ENCODE measurements at regions not wholly inside any gene's neighbourhood (a gene's known extent, or its start where the extent isn't known, plus 50 kb on each side); places are given as distances from the start of the nearest gene placed in this dataset.
"Not testable (repeated sequence)": the region's sequence is repeated elsewhere in the genome, so short reads cannot be mapped to it uniquely, and the experiment has no call there.

GRCh38 chr4:189513421-189513820, 427.3 kb upstream of the FRG1 start:
- Histone ChIP-seq H3K4me3 (ENCODE audit: low read depth, low read length) (no peak overlapping the region), H3K9ac (ENCODE audit: low read length) (no peak overlapping the region), H3K27ac (ENCODE audit: low read depth, low read length) (no peak overlapping the region), H3K9me3 (ENCODE audit: control insufficient read depth, insufficient read depth, low read depth, low read length) (peaks cover 4% of the 10 kb centered on the region; the same call in 1 of the 2 replicates), H3K36me3 (ENCODE audit: control insufficient read depth, insufficient read depth, low read length) (no peaks in the 10 kb centered on the region), H3K4me1 (ENCODE audit: control insufficient read depth, insufficient read depth, low read length) (peaks cover 15% of the 10 kb centered on the region), H3K27me3 (ENCODE audit: control insufficient read depth, insufficient read depth, low read length) (no peaks in the 10 kb centered on the region)

GRCh38 chr4:189514209-189514608, 426.5 kb upstream of the FRG1 start:
- Histone ChIP-seq H3K9me3 (ENCODE audit: control insufficient read depth, insufficient read depth, low read depth, low read length) (peaks cover 4% of the 10 kb centered on the region; the same call in 1 of the 2 replicates), H3K9ac (ENCODE audit: low read length) (no peak overlapping the region), H3K36me3 (ENCODE audit: control insufficient read depth, insufficient read depth, low read length) (no peaks in the 10 kb centered on the region), H3K4me1 (ENCODE audit: control insufficient read depth, insufficient read depth, low read length) (peaks cover 15% of the 10 kb centered on the region), H3K27me3 (ENCODE audit: control insufficient read depth, insufficient read depth, low read length) (no peaks in the 10 kb centered on the region), H3K27ac (ENCODE audit: low read depth, low read length) (no peak overlapping the region), H3K4me3 (ENCODE audit: low read depth, low read length) (no peak overlapping the region)

GRCh38 chr4:189516902-189517301, 423.8 kb upstream of the FRG1 start:
- H3K27ac ChIP-seq (ENCODE audit: low read depth, low read length): no peak overlapping the region
- no peak overlapping the region for H3K9ac ChIP-seq (ENCODE audit: low read length)
- H3K36me3 ChIP-seq (ENCODE audit: control insufficient read depth, insufficient read depth, low read length): no peaks in the 10 kb centered on the region
- no peak overlapping the region for H3K4me3 ChIP-seq (ENCODE audit: low read depth, low read length)
- no peaks in the 10 kb centered on the region; the same call in 1 of the 2 replicates for H3K9me3 ChIP-seq (ENCODE audit: control insufficient read depth, insufficient read depth, low read depth, low read length)
- H3K27me3 ChIP-seq (ENCODE audit: control insufficient read depth, insufficient read depth, low read length): no peaks in the 10 kb centered on the region
- peaks cover 15% of the 10 kb centered on the region for H3K4me1 ChIP-seq (ENCODE audit: control insufficient read depth, insufficient read depth, low read length)

- Histone ChIP-seq H3K27ac (ENCODE audit: low read depth, low read length) (no peak overlapping the region), H3K9me3 (ENCODE audit: control insufficient read depth, insufficient read depth, low read depth, low read length) (peaks cover 15% of the 10 kb centered on the region), H3K4me1 (ENCODE audit: control insufficient read depth, insufficient read depth, low read length) (peaks cover 15% of the 10 kb centered on the region), H3K9ac (ENCODE audit: low read length) (no peak overlapping the region), H3K4me3 (ENCODE audit: low read depth, low read length) (no peak overlapping the region), H3K36me3 (ENCODE audit: control insufficient read depth, insufficient read depth, low read length) (no peaks in the 10 kb centered on the region), H3K27me3 (ENCODE audit: control insufficient read depth, insufficient read depth, low read length) (no peaks in the 10 kb centered on the region)
Observed at GRCh38 chr4:189519186-189519585, 421.5 kb upstream of the FRG1 start.

- Histone ChIP-seq H3K9me3 (ENCODE audit: control insufficient read depth, insufficient read depth, low read depth, low read length) (peaks cover 58% of the 10 kb centered on the region), H3K4me1 (ENCODE audit: control insufficient read depth, insufficient read depth, low read length) (no peaks in the 10 kb centered on the region), H3K36me3 (ENCODE audit: control insufficient read depth, insufficient read depth, low read length) (no peaks in the 10 kb centered on the region), H3K27ac (ENCODE audit: low read depth, low read length) (no peak overlapping the region), H3K4me3 (ENCODE audit: low read depth, low read length) (no peak overlapping the region), H3K27me3 (ENCODE audit: control insufficient read depth, insufficient read depth, low read length) (no peaks in the 10 kb centered on the region), H3K9ac (ENCODE audit: low read length) (no peak overlapping the region)
Observed at GRCh38 chr4:189525304-189525703, 415.4 kb upstream of the FRG1 start.

- Histone ChIP-seq H3K27ac (ENCODE audit: low read depth, low read length) (no peak overlapping the region), H3K4me3 (ENCODE audit: low read depth, low read length) (no peak overlapping the region), H3K36me3 (ENCODE audit: control insufficient read depth, insufficient read depth, low read length) (no peaks in the 10 kb centered on the region), H3K9me3 (ENCODE audit: control insufficient read depth, insufficient read depth, low read depth, low read length) (peaks cover 58% of the 10 kb centered on the region), H3K4me1 (ENCODE audit: control insufficient read depth, insufficient read depth, low read length) (no peaks in the 10 kb centered on the region), H3K27me3 (ENCODE audit: control insufficient read depth, insufficient read depth, low read length) (no peaks in the 10 kb centered on the region), H3K9ac (ENCODE audit: low read length) (no peak overlapping the region)
Observed at GRCh38 chr4:189530848-189531247, 409.8 kb upstream of the FRG1 start.

GRCh38 chr4:189533603-189534002, 407.1 kb upstream of the FRG1 start:
- peaks cover 38% of the 10 kb centered on the region for H3K9me3 ChIP-seq (ENCODE audit: control insufficient read depth, insufficient read depth, low read depth, low read length)
- no peaks in the 10 kb centered on the region for H3K36me3 ChIP-seq (ENCODE audit: control insufficient read depth, insufficient read depth, low read length)
- no peak overlapping the region for H3K27ac ChIP-seq (ENCODE audit: low read depth, low read length)
- no peak overlapping the region for H3K4me3 ChIP-seq (ENCODE audit: low read depth, low read length)
- no peaks in the 10 kb centered on the region for H3K4me1 ChIP-seq (ENCODE audit: control insufficient read depth, insufficient read depth, low read length)
- H3K27me3 ChIP-seq (ENCODE audit: control insufficient read depth, insufficient read depth, low read length): no peaks in the 10 kb centered on the region
- H3K9ac ChIP-seq (ENCODE audit: low read length): no peak overlapping the region

- Histone ChIP-seq H3K36me3 (ENCODE audit: control insufficient read depth, insufficient read depth, low read length) (no peaks in the 10 kb centered on the region), H3K27me3 (ENCODE audit: control insufficient read depth, insufficient read depth, low read length) (no peaks in the 10 kb centered on the region), H3K27ac (ENCODE audit: low read depth, low read length) (no peak overlapping the region), H3K4me3 (ENCODE audit: low read depth, low read length) (no peak overlapping the region), H3K9ac (ENCODE audit: low read length) (no peak overlapping the region), H3K4me1 (ENCODE audit: control insufficient read depth, insufficient read depth, low read length) (no peaks in the 10 kb centered on the region), H3K9me3 (ENCODE audit: control insufficient read depth, insufficient read depth, low read depth, low read length) (no peaks in the 10 kb centered on the region)
Observed at GRCh38 chr4:189547559-189547958, 393.1 kb upstream of the FRG1 start.

- H3K4me3 ChIP-seq (ENCODE audit: low read depth, low read length): no peak overlapping the region
- H3K9me3 ChIP-seq (ENCODE audit: control insufficient read depth, insufficient read depth, low read depth, low read length): no peaks in the 10 kb centered on the region
- H3K36me3 ChIP-seq (ENCODE audit: control insufficient read depth, insufficient read depth, low read length): no peaks in the 10 kb centered on the region
- no peaks in the 10 kb centered on the region for H3K27me3 ChIP-seq (ENCODE audit: control insufficient read depth, insufficient read depth, low read length)
- H3K27ac ChIP-seq (ENCODE audit: low read depth, low read length): no peak overlapping the region
- no peak overlapping the region for H3K9ac ChIP-seq (ENCODE audit: low read length)
- no peaks in the 10 kb centered on the region for H3K4me1 ChIP-seq (ENCODE audit: control insufficient read depth, insufficient read depth, low read length)
Observed at GRCh38 chr4:189548484-189549125, 392.1 kb upstream of the FRG1 start.

- H3K4me3 ChIP-seq (ENCODE audit: low read depth, low read length); H3K9ac ChIP-seq (ENCODE audit: low read length); H3K27me3 ChIP-seq (ENCODE audit: control insufficient read depth, insufficient read depth, low read length); H3K27ac ChIP-seq (ENCODE audit: low read depth, low read length); H3K9me3 ChIP-seq (ENCODE audit: control insufficient read depth, insufficient read depth, low read depth, low read length); H3K36me3 ChIP-seq (ENCODE audit: control insufficient read depth, insufficient read depth, low read length); H3K4me1 ChIP-seq (ENCODE audit: control insufficient read depth, insufficient read depth, low read length): not testable (repeated sequence)
Observed at GRCh38 chr4:189551931-189552670, 388.6 kb upstream of the FRG1 start.

- not testable (repeated sequence) for H3K9me3 ChIP-seq (ENCODE audit: control insufficient read depth, insufficient read depth, low read depth, low read length); H3K4me3 ChIP-seq (ENCODE audit: low read depth, low read length); H3K4me1 ChIP-seq (ENCODE audit: control insufficient read depth, insufficient read depth, low read length); H3K27ac ChIP-seq (ENCODE audit: low read depth, low read length); H3K36me3 ChIP-seq (ENCODE audit: control insufficient read depth, insufficient read depth, low read length); H3K9ac ChIP-seq (ENCODE audit: low read length); H3K27me3 ChIP-seq (ENCODE audit: control insufficient read depth, insufficient read depth, low read length)
Observed at GRCh38 chr4:189560605-189561004, 380.1 kb upstream of the FRG1 start.
